MM.1S (cell line): ENCODE measurements at regions not wholly inside any gene's neighbourhood (a gene's known extent, or its start where the extent isn't known, plus 50 kb on each side); places are given as distances from the start of the nearest gene placed in this dataset.
"Not testable (repeated sequence)": the region's sequence is repeated elsewhere in the genome, so short reads cannot be mapped to it uniquely, and the experiment has no call there.

ENCODE experiments used
- EZH2 ChIP-seq: fragments of 300-600 bp; sonication (generic); optimal IDR thresholded peaks from 2 replicates; pipeline ENCODE3; 2017; ENCODE audit warnings: low read depth, mild to moderate bottlenecking, antibody characterized with exemption, low read length, mixed read lengths
- EZH2phosphoT487 ChIP-seq: fragments of 300-600 bp; sonication (generic); IDR thresholded peaks from 2 replicates; pipeline ENCODE4 v1.6.1; 2018; ENCODE audit warnings: antibody characterized with exemption, low read length
- TF ChIP-seq, protein P1 (sequence below): fragments of 300-600 bp; sonication (generic); IDR thresholded peaks from 2 replicates; pipeline ENCODE4 v1.5.1; 2016; ENCODE audit warnings: antibody characterized with exemption, low read length, mixed read lengths

DNA sequence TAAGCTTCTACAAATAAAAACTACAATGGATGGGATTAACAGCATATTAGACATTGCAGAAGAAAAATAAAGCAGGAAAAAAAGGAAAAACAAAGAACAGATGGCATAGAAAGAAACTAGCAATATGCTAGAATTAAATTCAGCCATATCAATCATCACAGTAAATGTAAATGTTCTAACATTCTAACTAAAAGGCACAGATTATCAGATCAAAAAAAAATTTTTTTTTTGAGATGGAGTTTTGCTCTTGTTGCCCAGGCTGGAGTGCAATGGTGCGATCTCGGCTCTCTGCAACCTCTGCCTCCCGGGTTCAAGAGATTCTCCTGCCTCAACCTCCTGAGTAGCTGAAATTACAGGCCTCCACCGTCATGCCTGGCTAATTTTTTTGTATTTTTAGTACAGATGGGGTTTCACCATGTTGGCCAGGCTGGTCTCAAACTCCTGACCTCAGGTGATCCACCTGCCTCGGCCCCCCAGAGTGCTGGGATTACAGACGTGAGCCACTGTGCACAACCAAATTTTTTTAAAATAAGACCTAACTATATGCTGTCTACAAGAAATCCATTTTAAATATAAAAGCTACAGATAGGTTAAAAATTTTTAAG, 50.7 kb upstream of the GATA2 start:
- TF ChIP-seq, protein P1, sequence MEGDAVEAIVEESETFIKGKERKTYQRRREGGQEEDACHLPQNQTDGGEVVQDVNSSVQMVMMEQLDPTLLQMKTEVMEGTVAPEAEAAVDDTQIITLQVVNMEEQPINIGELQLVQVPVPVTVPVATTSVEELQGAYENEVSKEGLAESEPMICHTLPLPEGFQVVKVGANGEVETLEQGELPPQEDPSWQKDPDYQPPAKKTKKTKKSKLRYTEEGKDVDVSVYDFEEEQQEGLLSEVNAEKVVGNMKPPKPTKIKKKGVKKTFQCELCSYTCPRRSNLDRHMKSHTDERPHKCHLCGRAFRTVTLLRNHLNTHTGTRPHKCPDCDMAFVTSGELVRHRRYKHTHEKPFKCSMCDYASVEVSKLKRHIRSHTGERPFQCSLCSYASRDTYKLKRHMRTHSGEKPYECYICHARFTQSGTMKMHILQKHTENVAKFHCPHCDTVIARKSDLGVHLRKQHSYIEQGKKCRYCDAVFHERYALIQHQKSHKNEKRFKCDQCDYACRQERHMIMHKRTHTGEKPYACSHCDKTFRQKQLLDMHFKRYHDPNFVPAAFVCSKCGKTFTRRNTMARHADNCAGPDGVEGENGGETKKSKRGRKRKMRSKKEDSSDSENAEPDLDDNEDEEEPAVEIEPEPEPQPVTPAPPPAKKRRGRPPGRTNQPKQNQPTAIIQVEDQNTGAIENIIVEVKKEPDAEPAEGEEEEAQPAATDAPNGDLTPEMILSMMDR, result not testable (repeated sequence)
- not testable (repeated sequence) for TF ChIP-seq EZH2phosphoT487, EZH2
